GM12878 (cell line): ENCODE measurements at regions not wholly inside any gene's neighbourhood (a gene's known extent, or its start where the extent isn't known, plus 50 kb on each side); places are given as distances from the start of the nearest gene placed in this dataset.

ENCODE experiments used
- ATAC-seq: fragments of 200-7000 bp; cut with Tn5 transposase; 3 replicates; pipeline ENCODE4 v1.9.1; 2020; ENCODE audit warnings: mild to moderate bottlenecking, moderate library complexity
- BruUV-seq: library from RNA; stranded (reverse); fragments of 400-500 nt; replicated peaks from 2 replicates; lab custom pipeline; 2021; lab: Mats Ljungman, UMichigan
- CTCF ChIA-PET: fragments of 300-600 bp; sonication (Branson Sonifier 250); formaldehyde crosslinking; extraction: SDS; loops from one replicate; lab custom pipeline; 2021; ENCODE audit warnings: inconsistent platforms; lab: Yijun Ruan, JAX
- POLR2A ChIA-PET: fragments of 350-600 bp; formaldehyde crosslinking; extraction: SDS; loops from one replicate; lab custom pipeline; 2021; ENCODE audit warnings: inconsistent platforms; lab: Charles Lee
- RAD21 ChIA-PET: fragments of 300-600 bp; sonication (Branson Sonifier 250); formaldehyde crosslinking; loops from one replicate; lab custom pipeline; 2023; ENCODE audit warnings: antibody characterized with exemption; ENCODE audit not compliant: unreplicated experiment; lab: Charles Lee
- SMC1A ChIA-PET: fragments of 300-600 bp; sonication (Branson Sonifier 250); formaldehyde crosslinking; loops from one replicate; lab custom pipeline; 2023; ENCODE audit not compliant: unreplicated experiment, uncharacterized antibody; lab: Charles Lee
- DNase-seq: peaks from one replicate; pipeline ENCODE4 v3.0.0-alpha.2; 2011; ENCODE audit warnings: low read depth, low spot score
- FAIRE-seq: peaks from 3 replicates; lab custom pipeline; 2011; peaks lifted over from hg19 to GRCh38; lab: Jason Lieb, UNC
- H2AFZ ChIP-seq: 2 replicates; pipeline ENCODE4 v1.6.0; 2011; ENCODE audit warnings: low read depth, low read length, control low read depth; ENCODE audit not compliant: control insufficient read depth
- H3K27ac ChIP-seq: 2 replicates; pipeline ENCODE4 v1.5.1; 2011; ENCODE audit warnings: control low read depth; ENCODE audit not compliant: control insufficient read depth, insufficient read depth
- H3K27me3 ChIP-seq, 2 experiments: replicated peaks in 1 of 2; 2 replicates each; pipeline versions ENCODE4 v1.6.0 to v1.6.1; 2011; ENCODE audit warnings: low read length in 1 of 2; ENCODE audit not compliant: control insufficient read depth in 2 of 2, insufficient read depth in 2 of 2
- H3K36me3 ChIP-seq, 2 experiments: 2 replicates each; pipeline ENCODE4 v1.5.1; 2011; ENCODE audit warnings: low read length in 1 of 2; ENCODE audit not compliant: control insufficient read depth in 2 of 2, insufficient read depth in 2 of 2
- H3K4me1 ChIP-seq: 2 replicates; pipeline ENCODE4 v1.6.1; 2011; ENCODE audit warnings: mild to moderate bottlenecking, low read length, moderate library complexity, mixed read lengths; ENCODE audit not compliant: control insufficient read depth, insufficient read depth
- H3K4me2 ChIP-seq: 2 replicates; pipeline ENCODE4 v1.6.0; 2011; ENCODE audit warnings: control low read depth; ENCODE audit not compliant: control insufficient read depth, insufficient read depth
- H3K4me3 ChIP-seq: fragments of 200-600 bp; sonication (generic); 2 replicates; pipeline ENCODE4 v1.5.1; 2016
- H3K79me2 ChIP-seq: 2 replicates; pipeline ENCODE4 v1.6.0; 2011; ENCODE audit warnings: low read length; ENCODE audit not compliant: control insufficient read depth, insufficient read depth
- H3K9ac ChIP-seq: 2 replicates; pipeline ENCODE4 v1.8.0; 2011; ENCODE audit warnings: low read length, control low read depth, mixed read lengths; ENCODE audit not compliant: control insufficient read depth, insufficient read depth
- H3K9me3 ChIP-seq: replicated peaks from 3 replicates; pipeline ENCODE4 v1.5.1; 2011; ENCODE audit warnings: mild to moderate bottlenecking, low read length; ENCODE audit not compliant: control insufficient read depth, insufficient read depth
- H4K20me1 ChIP-seq: 2 replicates; pipeline ENCODE4 v1.6.0; 2011; ENCODE audit not compliant: control insufficient read depth, insufficient read depth
- CBX5 ChIP-seq: sonication (generic); IDR thresholded peaks from 2 replicates; pipeline ENCODE4 v1.6.1; 2016; ENCODE audit warnings: low read depth, moderate library complexity, mild to moderate bottlenecking, inconsistent platforms
- EGR1 ChIP-seq, 2 experiments: IDR thresholded peaks; 1 replicate in 1 of 2; 2 replicates in 1 of 2; pipeline ENCODE4 v1.6.1; 2011 to 2012; ENCODE audit warnings: low read depth in 2 of 2, low read length in 2 of 2, borderline replicate concordance in 1 of 2, mild to moderate bottlenecking in 1 of 2, moderate library complexity in 1 of 2
- FOXM1 ChIP-seq: IDR thresholded peaks from 2 replicates; pipeline ENCODE4 v1.6.1; 2012; ENCODE audit warnings: low read depth, mild to moderate bottlenecking, inconsistent platforms, low read length, moderate library complexity
- GABPA ChIP-seq: IDR thresholded peaks from 2 replicates; pipeline ENCODE4 v1.6.1; 2014; ENCODE audit warnings: antibody characterized with exemption, low read depth, mild to moderate bottlenecking, inconsistent platforms
- PAX8 ChIP-seq: fragments of 450-650 bp; IDR thresholded peaks from 2 replicates; pipeline ENCODE4 v1.6.1; 2017; ENCODE audit warnings: mild to moderate bottlenecking, moderate library complexity
- RAD21 ChIP-seq: IDR thresholded peaks from 2 replicates; pipeline ENCODE4 v1.6.1; 2011; ENCODE audit warnings: mild to moderate bottlenecking, low read depth, low read length, moderate library complexity; ENCODE audit not compliant: insufficient read depth
- TCF12 ChIP-seq: IDR thresholded peaks from 2 replicates; pipeline ENCODE4 v1.6.1; 2011; ENCODE audit warnings: low read depth, mild to moderate bottlenecking, low read length
- ZNF24 ChIP-seq: fragments of 450-650 bp; IDR thresholded peaks from 2 replicates; pipeline ENCODE4 v1.6.1; 2017; ENCODE audit warnings: antibody characterized with exemption, mild to moderate bottlenecking
- in situ Hi-C: fragments of 300-500 bp; cut with MboI; formaldehyde crosslinking; loops from 9 replicates; pipeline ENCODE4 v1.14.3; 2018; ENCODE audit warnings: mixed read lengths
- intact Hi-C: fragments of 100-400 bp; cut with micrococcal nuclease; formaldehyde crosslinking; loops from one replicate; pipeline ENCODE4 v1.14.2; 2022; ENCODE audit not compliant: unreplicated experiment
- TF ChIP-seq, protein P1 (sequence below): fragments of 450-650 bp; IDR thresholded peaks from 2 replicates; pipeline ENCODE4 v1.6.1; 2017; ENCODE audit warnings: borderline replicate concordance
- TF ChIP-seq, protein P2 (sequence below): fragments of 150-350 bp; IDR thresholded peaks from 2 replicates; pipeline ENCODE4 v1.6.1; 2016; ENCODE audit warnings: low read depth, low read length
- TF ChIP-seq, protein P3 (sequence below): fragments of 450-650 bp; conservative IDR thresholded peaks from 2 replicates; pipeline ENCODE4 v1.6.1; 2017; ENCODE audit warnings: mild to moderate bottlenecking, moderate library complexity
- TF ChIP-seq, protein P4 (sequence below): fragments of 450-650 bp; formaldehyde crosslinking; IDR thresholded peaks from 2 replicates; pipeline ENCODE4 v1.5.0; 2022; ENCODE audit warnings: mild to moderate bottlenecking, missing genetic modification characterization

- no peak overlapping the region for H3K4me3 ChIP-seq
- intact Hi-C loops (no loop called here), in situ Hi-C loops (no loop called here)
- ChIA-PET RAD21 (no interaction called here), SMC1A (no interaction called here), CTCF (no interaction called here), POLR2A (no interaction called here)
- H3K9me3 ChIP-seq = no peaks in the 10 kb centered on the region
- no peak overlapping the region for H3K9ac ChIP-seq
- no peaks in the 10 kb centered on the region; a peak in 1 of 4 replicates for H3K27me3 ChIP-seq
- no peaks in the 10 kb centered on the region for H4K20me1 ChIP-seq
- no peak overlapping the region for H3K4me2 ChIP-seq
- no peak overlapping the region for H3K27ac ChIP-seq
- FAIRE-seq (no peak), ATAC-seq (no peak), DNase-seq (no peak)
- BruUV-seq = no TSS peak
- no peaks in the 10 kb centered on the region for H3K4me1 ChIP-seq
- H3K79me2 ChIP-seq = no peaks in the 10 kb centered on the region
- no peaks in the 10 kb centered on the region for H3K36me3 ChIP-seq
- H2AFZ ChIP-seq = no peak overlapping the region
- TF ChIP-seq ZNF24 = no peak
- no peak for TF ChIP-seq TCF12
- TF ChIP-seq, protein P1, sequence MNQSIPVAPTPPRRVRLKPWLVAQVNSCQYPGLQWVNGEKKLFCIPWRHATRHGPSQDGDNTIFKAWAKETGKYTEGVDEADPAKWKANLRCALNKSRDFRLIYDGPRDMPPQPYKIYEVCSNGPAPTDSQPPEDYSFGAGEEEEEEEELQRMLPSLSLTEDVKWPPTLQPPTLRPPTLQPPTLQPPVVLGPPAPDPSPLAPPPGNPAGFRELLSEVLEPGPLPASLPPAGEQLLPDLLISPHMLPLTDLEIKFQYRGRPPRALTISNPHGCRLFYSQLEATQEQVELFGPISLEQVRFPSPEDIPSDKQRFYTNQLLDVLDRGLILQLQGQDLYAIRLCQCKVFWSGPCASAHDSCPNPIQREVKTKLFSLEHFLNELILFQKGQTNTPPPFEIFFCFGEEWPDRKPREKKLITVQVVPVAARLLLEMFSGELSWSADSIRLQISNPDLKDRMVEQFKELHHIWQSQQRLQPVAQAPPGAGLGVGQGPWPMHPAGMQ = no peak
- TF ChIP-seq, protein P2, sequence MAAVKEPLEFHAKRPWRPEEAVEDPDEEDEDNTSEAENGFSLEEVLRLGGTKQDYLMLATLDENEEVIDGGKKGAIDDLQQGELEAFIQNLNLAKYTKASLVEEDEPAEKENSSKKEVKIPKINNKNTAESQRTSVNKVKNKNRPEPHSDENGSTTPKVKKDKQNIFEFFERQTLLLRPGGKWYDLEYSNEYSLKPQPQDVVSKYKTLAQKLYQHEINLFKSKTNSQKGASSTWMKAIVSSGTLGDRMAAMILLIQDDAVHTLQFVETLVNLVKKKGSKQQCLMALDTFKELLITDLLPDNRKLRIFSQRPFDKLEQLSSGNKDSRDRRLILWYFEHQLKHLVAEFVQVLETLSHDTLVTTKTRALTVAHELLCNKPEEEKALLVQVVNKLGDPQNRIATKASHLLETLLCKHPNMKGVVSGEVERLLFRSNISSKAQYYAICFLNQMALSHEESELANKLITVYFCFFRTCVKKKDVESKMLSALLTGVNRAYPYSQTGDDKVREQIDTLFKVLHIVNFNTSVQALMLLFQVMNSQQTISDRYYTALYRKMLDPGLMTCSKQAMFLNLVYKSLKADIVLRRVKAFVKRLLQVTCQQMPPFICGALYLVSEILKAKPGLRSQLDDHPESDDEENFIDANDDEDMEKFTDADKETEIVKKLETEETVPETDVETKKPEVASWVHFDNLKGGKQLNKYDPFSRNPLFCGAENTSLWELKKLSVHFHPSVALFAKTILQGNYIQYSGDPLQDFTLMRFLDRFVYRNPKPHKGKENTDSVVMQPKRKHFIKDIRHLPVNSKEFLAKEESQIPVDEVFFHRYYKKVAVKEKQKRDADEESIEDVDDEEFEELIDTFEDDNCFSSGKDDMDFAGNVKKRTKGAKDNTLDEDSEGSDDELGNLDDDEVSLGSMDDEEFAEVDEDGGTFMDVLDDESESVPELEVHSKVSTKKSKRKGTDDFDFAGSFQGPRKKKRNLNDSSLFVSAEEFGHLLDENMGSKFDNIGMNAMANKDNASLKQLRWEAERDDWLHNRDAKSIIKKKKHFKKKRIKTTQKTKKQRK = no peak
- TF ChIP-seq CBX5 = no peak
- no peak for TF ChIP-seq GABPA
- TF ChIP-seq FOXM1 = no peak
- TF ChIP-seq, protein P3, sequence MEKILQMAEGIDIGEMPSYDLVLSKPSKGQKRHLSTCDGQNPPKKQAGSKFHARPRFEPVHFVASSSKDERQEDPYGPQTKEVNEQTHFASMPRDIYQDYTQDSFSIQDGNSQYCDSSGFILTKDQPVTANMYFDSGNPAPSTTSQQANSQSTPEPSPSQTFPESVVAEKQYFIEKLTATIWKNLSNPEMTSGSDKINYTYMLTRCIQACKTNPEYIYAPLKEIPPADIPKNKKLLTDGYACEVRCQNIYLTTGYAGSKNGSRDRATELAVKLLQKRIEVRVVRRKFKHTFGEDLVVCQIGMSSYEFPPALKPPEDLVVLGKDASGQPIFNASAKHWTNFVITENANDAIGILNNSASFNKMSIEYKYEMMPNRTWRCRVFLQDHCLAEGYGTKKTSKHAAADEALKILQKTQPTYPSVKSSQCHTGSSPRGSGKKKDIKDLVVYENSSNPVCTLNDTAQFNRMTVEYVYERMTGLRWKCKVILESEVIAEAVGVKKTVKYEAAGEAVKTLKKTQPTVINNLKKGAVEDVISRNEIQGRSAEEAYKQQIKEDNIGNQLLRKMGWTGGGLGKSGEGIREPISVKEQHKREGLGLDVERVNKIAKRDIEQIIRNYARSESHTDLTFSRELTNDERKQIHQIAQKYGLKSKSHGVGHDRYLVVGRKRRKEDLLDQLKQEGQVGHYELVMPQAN = no peak
- TF ChIP-seq PAX8 = no peak
- no peak for TF ChIP-seq RAD21
- TF ChIP-seq, protein P4, sequence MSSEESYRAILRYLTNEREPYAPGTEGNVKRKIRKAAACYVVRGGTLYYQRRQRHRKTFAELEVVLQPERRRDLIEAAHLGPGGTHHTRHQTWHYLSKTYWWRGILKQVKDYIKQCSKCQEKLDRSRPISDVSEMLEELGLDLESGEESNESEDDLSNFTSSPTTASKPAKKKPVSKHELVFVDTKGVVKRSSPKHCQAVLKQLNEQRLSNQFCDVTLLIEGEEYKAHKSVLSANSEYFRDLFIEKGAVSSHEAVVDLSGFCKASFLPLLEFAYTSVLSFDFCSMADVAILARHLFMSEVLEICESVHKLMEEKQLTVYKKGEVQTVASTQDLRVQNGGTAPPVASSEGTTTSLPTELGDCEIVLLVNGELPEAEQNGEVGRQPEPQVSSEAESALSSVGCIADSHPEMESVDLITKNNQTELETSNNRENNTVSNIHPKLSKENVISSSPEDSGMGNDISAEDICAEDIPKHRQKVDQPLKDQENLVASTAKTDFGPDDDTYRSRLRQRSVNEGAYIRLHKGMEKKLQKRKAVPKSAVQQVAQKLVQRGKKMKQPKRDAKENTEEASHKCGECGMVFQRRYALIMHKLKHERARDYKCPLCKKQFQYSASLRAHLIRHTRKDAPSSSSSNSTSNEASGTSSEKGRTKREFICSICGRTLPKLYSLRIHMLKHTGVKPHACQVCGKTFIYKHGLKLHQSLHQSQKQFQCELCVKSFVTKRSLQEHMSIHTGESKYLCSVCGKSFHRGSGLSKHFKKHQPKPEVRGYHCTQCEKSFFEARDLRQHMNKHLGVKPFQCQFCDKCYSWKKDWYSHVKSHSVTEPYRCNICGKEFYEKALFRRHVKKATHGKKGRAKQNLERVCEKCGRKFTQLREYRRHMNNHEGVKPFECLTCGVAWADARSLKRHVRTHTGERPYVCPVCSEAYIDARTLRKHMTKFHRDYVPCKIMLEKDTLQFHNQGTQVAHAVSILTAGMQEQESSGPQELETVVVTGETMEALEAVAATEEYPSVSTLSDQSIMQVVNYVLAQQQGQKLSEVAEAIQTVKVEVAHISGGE (CRISPR knock-in tag) = no peak
- TF ChIP-seq EGR1 (IDR thresholded peaks at IDR 0.05; ENCODE audit: borderline replicate concordance in 1 of 2, low read depth in 2 of 2, low read length in 2 of 2) = no peak
Measured at GRCh38 chr5:171689853-171690417, 95.7 kb upstream of the SMIM23 start.
